ENCODE measurements at regions not wholly inside any gene's neighbourhood (a gene's known extent, or its start where the extent isn't known, plus 50 kb on each side); places are given as distances from the start of the nearest gene placed in this dataset.

- H3K14ac ChIP-seq (ENCODE audit: insufficient read length): no peak overlapping the region
- no peak overlapping the region for H4K5ac ChIP-seq (ENCODE audit: insufficient read length, low read depth, low read length)
- H3K4ac ChIP-seq (replicated peaks; ENCODE audit: insufficient read length, low read depth, low read length): no peak overlapping the region
- no peak overlapping the region for H3K4me2 ChIP-seq (ENCODE audit: insufficient read depth in 1 of 2, low read depth in 2 of 2, low read length in 2 of 2)
- no peak overlapping the region for H2BK15ac ChIP-seq (ENCODE audit: low read length)
- no peak overlapping the region for H3K56ac ChIP-seq (replicated peaks; ENCODE audit: insufficient read length, low read depth, low read length)
- ChIA-PET CTCF (ENCODE audit: partially characterized antibody) (no interaction called here), POLR2A (ENCODE audit: partially characterized antibody) (no interaction called here)
- H3K79me2 ChIP-seq (ENCODE audit: control insufficient read depth in 1 of 2, insufficient read depth in 2 of 2, low read length in 2 of 2): no peaks in the 10 kb centered on the region
- no peak overlapping the region for H3K23ac ChIP-seq (ENCODE audit: insufficient read length)
- no peak overlapping the region for H4K91ac ChIP-seq (replicated peaks; ENCODE audit: insufficient read length, low read length)
- no peak overlapping the region for H4K8ac ChIP-seq (ENCODE audit: extremely low read depth, insufficient read depth, low read length)
- H3K9me3 ChIP-seq (ENCODE audit: insufficient read depth in 2 of 2, low read depth in 1 of 2, low read length in 1 of 2): 0 out of 4 replicates have a peak, but pooled peaks cover 0 to 5% of the 10 kb centered on the region in 2 experiments
- H4K20me1 ChIP-seq (replicated peaks in 1 of 2; ENCODE audit: control insufficient read depth in 1 of 2, insufficient read depth in 2 of 2, low read length in 2 of 2): no peaks in the 10 kb centered on the region
- H3K79me1 ChIP-seq (ENCODE audit: low read depth, low read length): no peaks in the 10 kb centered on the region
- FAIRE-seq (no peak), DNase-seq (ENCODE audit: low read depth in 1 of 2, low spot score in 2 of 2) (no peak)
- H3K18ac ChIP-seq (ENCODE audit: extremely low read depth, low read length): no peak overlapping the region
- no peak overlapping the region for H3K27ac ChIP-seq (ENCODE audit: low read depth, low read length)
- no peaks in the 10 kb centered on the region for H3K23me2 ChIP-seq (ENCODE audit: low read depth, low read length)
- no peak overlapping the region for H2BK12ac ChIP-seq (ENCODE audit: low read depth, low read length)
- H3K4me1 ChIP-seq (replicated peaks in 1 of 4; ENCODE audit: control insufficient read depth in 3 of 4, insufficient read depth in 4 of 4, low read length in 3 of 4): no peaks in the 10 kb centered on the region
- H3K4me3 ChIP-seq (ENCODE audit: extremely low read depth in 1 of 4, insufficient read depth in 2 of 4, low read depth in 3 of 4, low read length in 4 of 4): no peak overlapping the region
- H2AFZ ChIP-seq (ENCODE audit: low read length): no peak overlapping the region
- H2BK5ac ChIP-seq (ENCODE audit: low read depth, low read length): no peak overlapping the region
- H2BK20ac ChIP-seq (ENCODE audit: low read length): no peak overlapping the region
- H3K9ac ChIP-seq (replicated peaks in 1 of 4; ENCODE audit: extremely low read depth in 1 of 4, low read depth in 3 of 4, low read length in 3 of 4): no peak overlapping the region
- no peak overlapping the region for H2AK5ac ChIP-seq (ENCODE audit: low read depth, low read length)
- H3K27me3 ChIP-seq (replicated peaks in 1 of 4; ENCODE audit: control insufficient read depth in 3 of 4, extremely low read depth in 1 of 4, insufficient read depth in 3 of 4, low read length in 3 of 4): no peaks in the 10 kb centered on the region
- WGBS, 2 experiments (ENCODE audit: extremely low coverage in 1 of 2, insufficient coverage in 1 of 2, insufficient read length in 1 of 2, insufficient replicate concordance in 2 of 2, low coverage in 1 of 2, low lambda C conversion rate in 2 of 2, missing lambda C conversion rate in 1 of 2): 100% methylated on average over 4 of the region's 4 CpGs; no CpG with 5 or more reads in 1 of the 2 experiments
- H2BK120ac ChIP-seq (replicated peaks; ENCODE audit: low read depth, low read length): no peak overlapping the region
- no peaks in the 10 kb centered on the region for H3K36me3 ChIP-seq (ENCODE audit: control insufficient read depth in 2 of 4, insufficient read depth in 4 of 4, low read length in 3 of 4)
- TF ChIP-seq NANOG (IDR thresholded peaks at IDR 0.05; ENCODE audit: insufficient read depth, low read depth, low read length, poor library complexity, severe bottlenecking) (no peak), MAFK (IDR thresholded peaks at IDR 0.05; ENCODE audit: low read depth, low read length) (no peak), BRCA1 (IDR thresholded peaks at IDR 0.05; ENCODE audit: low read depth, low read length) (no peak), GTF2F1 (IDR thresholded peaks at IDR 0.05; ENCODE audit: borderline replicate concordance, low read depth, low read length) (no peak)
These were observed 88.3 kb upstream of the LRATD1 start for GRCh38 chr2:14544247-14544646.

Data from H1 (cell line).